Nephron (organoid): ENCODE measurements at regions not wholly inside any gene's neighbourhood (a gene's known extent, or its start where the extent isn't known, plus 50 kb on each side); places are given as distances from the start of the nearest gene placed in this dataset.

Source experiments
- H3K27ac Mint-ChIP-seq, 3 experiments: 2 replicates each; pipeline ENCODE4 v1.8.0; 2020; ENCODE audit warnings: mixed read lengths in 3 of 3, mild to moderate bottlenecking in 2 of 3, moderate library complexity in 1 of 3
- H3K27me3 Mint-ChIP-seq: 2 replicates; pipeline ENCODE4 v1.8.0; 2021; ENCODE audit warnings: low read depth, mild to moderate bottlenecking, moderate library complexity, mixed read lengths
- H3K36me3 Mint-ChIP-seq: 2 replicates; pipeline ENCODE4 v1.8.0; 2020; ENCODE audit warnings: low read depth, mixed read lengths
- H3K4me1 Mint-ChIP-seq: 2 replicates; pipeline ENCODE4 v1.8.0; 2020; ENCODE audit warnings: mixed read lengths
- H3K4me3 Mint-ChIP-seq, 3 experiments: 2 replicates each; pipeline ENCODE4 v1.8.0; 2020; ENCODE audit warnings: mild to moderate bottlenecking in 3 of 3, mixed read lengths in 3 of 3, moderate library complexity in 2 of 3
- H3K9me3 Mint-ChIP-seq: 2 replicates; pipeline ENCODE4 v1.8.0; 2020; ENCODE audit warnings: mixed read lengths
- TF ChIP-seq, protein P1 (sequence below), 3 experiments: fragments of 200-600 bp; sonication (generic); IDR thresholded peaks; one replicate each; pipeline ENCODE4 v1.5.0; 2021; ENCODE audit warnings: antibody characterized with exemption in 3 of 3; ENCODE audit not compliant: unreplicated experiment in 3 of 3

DNA sequence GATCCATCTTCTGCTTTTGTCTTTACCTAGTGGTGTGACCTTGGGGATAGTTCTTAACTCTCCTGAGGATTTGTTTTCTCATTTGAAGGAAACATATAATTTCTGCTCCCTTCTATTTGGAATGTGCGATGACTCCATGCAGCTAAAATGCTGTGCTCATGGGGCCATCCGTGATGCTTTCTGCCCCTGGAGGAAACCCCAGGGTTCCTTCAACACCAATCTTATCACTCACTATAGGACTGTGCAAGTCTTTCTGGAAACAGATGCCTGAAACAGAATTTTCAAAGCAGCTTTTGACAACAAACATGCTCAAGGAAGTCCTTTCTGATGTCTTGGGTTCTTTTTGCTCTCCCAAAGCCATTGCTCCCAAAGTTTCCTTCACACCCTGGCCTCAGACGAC lies 128.8 kb upstream of the GGTLC1 start:
- Mint-ChIP-seq H3K36me3 (no peaks in the 10 kb centered on the region), H3K9me3 (no peaks in the 10 kb centered on the region), H3K4me3 (no peak overlapping the region), H3K27ac (peak overlapping the region; percentile 67 to 89 (median 87)), H3K4me1 (peaks cover 52% of the 10 kb centered on the region), H3K27me3 (peaks cover 11% of the 10 kb centered on the region)
- TF ChIP-seq, protein P1, sequence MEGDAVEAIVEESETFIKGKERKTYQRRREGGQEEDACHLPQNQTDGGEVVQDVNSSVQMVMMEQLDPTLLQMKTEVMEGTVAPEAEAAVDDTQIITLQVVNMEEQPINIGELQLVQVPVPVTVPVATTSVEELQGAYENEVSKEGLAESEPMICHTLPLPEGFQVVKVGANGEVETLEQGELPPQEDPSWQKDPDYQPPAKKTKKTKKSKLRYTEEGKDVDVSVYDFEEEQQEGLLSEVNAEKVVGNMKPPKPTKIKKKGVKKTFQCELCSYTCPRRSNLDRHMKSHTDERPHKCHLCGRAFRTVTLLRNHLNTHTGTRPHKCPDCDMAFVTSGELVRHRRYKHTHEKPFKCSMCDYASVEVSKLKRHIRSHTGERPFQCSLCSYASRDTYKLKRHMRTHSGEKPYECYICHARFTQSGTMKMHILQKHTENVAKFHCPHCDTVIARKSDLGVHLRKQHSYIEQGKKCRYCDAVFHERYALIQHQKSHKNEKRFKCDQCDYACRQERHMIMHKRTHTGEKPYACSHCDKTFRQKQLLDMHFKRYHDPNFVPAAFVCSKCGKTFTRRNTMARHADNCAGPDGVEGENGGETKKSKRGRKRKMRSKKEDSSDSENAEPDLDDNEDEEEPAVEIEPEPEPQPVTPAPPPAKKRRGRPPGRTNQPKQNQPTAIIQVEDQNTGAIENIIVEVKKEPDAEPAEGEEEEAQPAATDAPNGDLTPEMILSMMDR (IDR thresholded peaks at IDR 0.05; ENCODE audit: unreplicated experiment in 3 of 3), result no peak

DNA sequence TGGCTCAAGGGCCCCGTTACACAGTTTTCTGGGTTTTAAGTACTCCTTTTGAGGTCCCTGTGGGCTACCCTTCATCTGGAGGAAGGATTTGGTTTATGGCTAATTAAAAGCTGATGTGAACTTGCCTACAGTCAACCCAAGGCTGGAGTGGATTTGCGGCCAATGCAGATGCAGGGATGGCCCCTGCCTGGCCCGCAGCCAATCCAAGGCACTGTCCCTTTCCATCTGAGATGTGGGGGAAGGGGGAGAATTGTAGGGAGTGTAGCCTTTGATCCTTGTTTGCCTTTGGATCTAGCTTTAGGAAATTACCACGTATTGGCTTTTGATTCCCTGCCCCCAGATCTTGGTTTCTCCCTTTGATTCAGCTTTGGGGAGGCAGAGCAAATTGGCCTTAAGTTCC lies 128.0 kb upstream of the GGTLC1 start:
- Mint-ChIP-seq H3K27me3 (peaks cover 12% of the 10 kb centered on the region), H3K4me3 (no peak overlapping the region), H3K4me1 (peaks cover 46% of the 10 kb centered on the region), H3K36me3 (no peaks in the 10 kb centered on the region), H3K9me3 (no peaks in the 10 kb centered on the region), H3K27ac (peak overlapping the region in 2 of 3 experiments; percentile 67 to 87)
- TF ChIP-seq, protein P1 (IDR thresholded peaks at IDR 0.05; ENCODE audit: unreplicated experiment in 3 of 3), result no peak

DNA sequence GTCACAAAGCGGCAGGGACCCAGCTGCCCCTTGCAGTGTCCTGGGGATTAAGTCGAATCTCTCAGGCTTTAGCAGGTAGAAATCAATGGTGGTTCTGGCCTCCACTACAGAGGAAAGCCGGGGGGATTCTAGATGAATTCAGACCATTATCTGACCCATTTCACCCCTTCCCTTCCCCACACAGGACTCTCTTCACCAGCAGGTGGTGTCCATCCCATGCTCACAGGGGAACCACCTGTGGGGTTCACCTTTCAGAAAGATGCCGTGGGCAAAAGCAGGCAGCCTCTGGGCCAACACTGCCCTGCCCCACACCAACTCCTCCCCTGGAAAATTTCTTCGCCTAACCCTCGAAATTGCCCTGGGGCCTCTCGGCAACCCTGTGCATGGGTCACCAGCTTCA lies 123.8 kb upstream of the GGTLC1 start:
- H3K4me3 Mint-ChIP-seq, result no peak overlapping the region
- no peaks in the 10 kb centered on the region for H3K9me3 Mint-ChIP-seq
- peaks cover 24% of the 10 kb centered on the region for H3K4me1 Mint-ChIP-seq
- H3K27me3 Mint-ChIP-seq, result peaks cover 6% of the 10 kb centered on the region
- no peaks in the 10 kb centered on the region for H3K36me3 Mint-ChIP-seq
- TF ChIP-seq, protein P1 (IDR thresholded peaks at IDR 0.05; ENCODE audit: unreplicated experiment in 3 of 3), result no peak
- no peak overlapping the region for H3K27ac Mint-ChIP-seq

DNA sequence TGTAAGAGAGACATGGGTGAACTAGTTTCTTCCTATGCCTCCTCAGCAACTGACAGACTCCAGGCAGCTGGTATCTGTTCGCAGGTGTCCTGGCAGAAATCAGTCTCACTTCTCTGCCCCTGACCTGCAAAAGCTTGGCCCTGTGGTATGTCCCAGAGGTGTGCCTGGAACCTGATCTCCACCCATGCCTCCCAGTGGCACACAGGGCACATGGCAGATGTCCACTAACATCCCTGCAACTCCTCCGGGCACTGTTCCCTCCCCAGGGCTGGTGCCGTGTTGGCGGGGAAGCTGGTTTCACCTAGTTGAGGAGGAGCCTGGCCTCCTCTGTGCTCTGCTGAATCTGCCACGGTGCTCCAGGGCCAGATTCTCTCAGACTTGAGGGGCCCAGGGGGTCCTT lies 123.3 kb upstream of the GGTLC1 start:
- H3K27ac Mint-ChIP-seq, result no peak overlapping the region
- TF ChIP-seq, protein P1 (IDR thresholded peaks at IDR 0.05; ENCODE audit: unreplicated experiment in 3 of 3), result no peak
- peaks cover 19% of the 10 kb centered on the region for H3K4me1 Mint-ChIP-seq
- H3K27me3 Mint-ChIP-seq, result peaks cover 6% of the 10 kb centered on the region
- H3K36me3 Mint-ChIP-seq, result no peaks in the 10 kb centered on the region
- no peak overlapping the region for H3K4me3 Mint-ChIP-seq
- H3K9me3 Mint-ChIP-seq, result no peaks in the 10 kb centered on the region

DNA sequence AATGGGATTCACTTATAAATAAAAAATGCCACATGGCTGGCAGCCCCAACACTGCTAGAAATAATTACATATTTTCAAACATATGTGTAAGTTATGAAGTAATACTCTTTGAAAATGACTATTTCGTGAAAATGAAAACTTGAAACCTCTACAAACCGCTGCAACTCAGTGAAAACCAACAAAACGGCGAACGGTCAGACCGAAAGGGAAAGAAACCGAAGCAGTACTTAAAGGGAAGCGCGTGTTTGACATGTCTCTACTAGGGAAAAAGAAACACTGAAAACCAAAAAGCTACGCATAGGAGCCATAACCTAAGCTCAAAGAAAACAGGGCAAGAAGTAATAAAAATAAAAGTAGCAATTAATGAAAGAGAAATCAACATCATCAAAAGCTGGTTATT lies 121.0 kb upstream of the GGTLC1 start:
- Mint-ChIP-seq H3K9me3 (no peaks in the 10 kb centered on the region), H3K4me1 (peaks cover 4% of the 10 kb centered on the region), H3K36me3 (no peaks in the 10 kb centered on the region), H3K27ac (no peak overlapping the region), H3K27me3 (peaks cover 12% of the 10 kb centered on the region), H3K4me3 (no peak overlapping the region)
- TF ChIP-seq, protein P1 (IDR thresholded peaks at IDR 0.05; ENCODE audit: unreplicated experiment in 3 of 3), result no peak

DNA sequence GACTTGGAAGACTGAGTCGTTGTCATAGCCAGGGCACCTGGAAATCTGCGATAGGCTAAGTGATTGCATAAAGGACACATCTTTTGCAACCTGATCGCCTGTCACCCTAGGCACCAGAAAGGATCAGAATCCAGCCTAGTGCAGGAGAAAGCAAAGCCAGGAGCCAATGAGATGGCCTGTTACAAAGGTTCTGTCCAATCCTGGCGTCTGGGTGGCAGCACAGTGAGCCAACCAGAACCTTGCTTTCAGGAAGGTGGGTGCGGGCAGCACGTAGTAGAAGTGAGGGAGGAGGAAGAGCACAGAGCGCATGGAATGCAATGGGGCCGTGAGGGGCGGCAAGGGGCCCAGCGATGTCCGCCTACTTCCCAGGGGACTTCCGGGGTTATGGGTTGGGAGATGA lies 120.4 kb upstream of the GGTLC1 start:
- no peaks in the 10 kb centered on the region for H3K36me3 Mint-ChIP-seq
- H3K4me1 Mint-ChIP-seq, result peaks cover 4% of the 10 kb centered on the region
- no peak overlapping the region for H3K27ac Mint-ChIP-seq
- TF ChIP-seq, protein P1 (IDR thresholded peaks at IDR 0.05; ENCODE audit: unreplicated experiment in 3 of 3), result no peak
- H3K9me3 Mint-ChIP-seq, result no peaks in the 10 kb centered on the region
- H3K4me3 Mint-ChIP-seq, result no peak overlapping the region
- H3K27me3 Mint-ChIP-seq, result peaks cover 17% of the 10 kb centered on the region
